Right lobe of liver (tissue), 6 donors: ENCODE measurements at regions not wholly inside any gene's neighbourhood (a gene's known extent, or its start where the extent isn't known, plus 50 kb on each side); places are given as distances from the start of the nearest gene placed in this dataset.
A peak's percentile ranks its signal among the peaks of the same experiment; 100 is the strongest.

Experiments used
- ATAC-seq, 4 donors: fragments of 200-7000 bp; cut with Tn5 transposase; one replicate each; pipeline ENCODE4 v1.9.1; 2020; ENCODE audit warnings: mild to moderate bottlenecking in 4 of 4, moderate library complexity in 4 of 4
- DNase-seq, 3 donors: peaks; one replicate each; pipeline ENCODE4 v3.0.0-alpha.2; 2020
- H3K27ac ChIP-seq, 3 donors: fragments of 200-600 bp; one replicate each; pipeline ENCODE4 v1.8.0; 2022
- H3K27me3 ChIP-seq, 2 donors: fragments of 200-600 bp; one replicate each; pipeline ENCODE4 v1.8.0; 2022
- H3K36me3 ChIP-seq, 4 donors: fragments of 200-600 bp; sonication (generic) in 1 of 4; one replicate each; pipeline versions ENCODE4 v1.5.1 to v1.8.0; 2017 to 2022; ENCODE audit warnings: control low read depth in 1 of 4
- H3K4me1 ChIP-seq, 4 donors: fragments of 200-600 bp; sonication (generic) in 1 of 4; one replicate each; pipeline versions ENCODE4 v1.5.1 to v1.8.0; 2017 to 2022; ENCODE audit warnings: control low read depth in 1 of 4
- H3K4me3 ChIP-seq, 3 donors: fragments of 200-600 bp; one replicate each; pipeline ENCODE4 v1.8.0; 2022
- H3K9me3 ChIP-seq, 4 donors: fragments of 200-600 bp; sonication (generic) in 1 of 4; one replicate each; pipeline versions ENCODE4 v1.5.1 to v1.8.0; 2017 to 2022; ENCODE audit warnings: control low read depth in 1 of 4
- POLR2A ChIP-seq: fragments of 450-650 bp; IDR thresholded peaks from one replicate; pipeline ENCODE4 v1.6.1; 2017; ENCODE audit warnings: antibody characterized with exemption, mild to moderate bottlenecking
- WGBS: methylation state at CpG from one replicate; pipeline ENCODE4 v1.1.6; 2018; ENCODE audit warnings: low coverage, low lambda C conversion rate; ENCODE audit not compliant: insufficient coverage; ENCODE audit errors: missing lambda C conversion rate; 5-methylcytosine and 5-hydroxymethylcytosine counted together
- intact Hi-C, 2 donors: fragments of 100-400 bp; cut with DNase I; formaldehyde crosslinking; loops; one replicate each; pipeline versions ENCODE4 v1.11.2 to v1.14.1; 2022
- TF ChIP-seq, protein P1 (sequence below), 4 donors: fragments of 200-600 bp in 3 of 4; fragments of 450-650 bp in 1 of 4; IDR thresholded peaks; one replicate each; pipeline versions ENCODE4 v1.5.1 to v1.8.0; 2016 to 2022; ENCODE audit warnings: antibody characterized with exemption in 4 of 4, mild to moderate bottlenecking in 2 of 4
- donor health status: DM: no; HTN: yes; CAD: no.
- donor health status: DM: no; HTN: no; CAD: no.
- donor health status: DM: no; HTN: no; CAD: no.
- donor health status: DM: no; HTN: yes; CAD: no.
- donor health status: DM: no; HTN: yes; CAD: no.

DNA sequence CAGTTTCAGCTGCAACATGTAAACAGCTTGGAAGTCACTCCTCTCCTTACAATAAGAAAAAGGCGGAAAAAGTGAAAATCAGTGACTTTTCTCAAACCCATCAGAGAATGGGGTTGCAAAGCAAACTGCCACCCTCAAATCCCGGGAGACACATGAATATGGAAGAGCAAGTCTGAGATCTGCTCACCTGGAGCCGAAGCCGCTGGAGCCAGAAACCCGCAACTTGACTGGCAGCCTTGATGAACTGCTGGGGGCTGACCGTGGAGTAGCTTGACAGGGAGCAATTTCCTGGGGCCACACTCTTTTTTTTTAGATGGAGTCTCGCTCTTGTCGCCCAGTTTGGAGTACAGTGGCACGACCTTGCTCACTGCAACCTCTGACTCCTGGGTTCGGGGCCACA, 208.2 kb downstream of the KIF26A start:
- H3K27ac ChIP-seq: no peak overlapping the region
- no peak for TF ChIP-seq POLR2A
- TF ChIP-seq, protein P1, sequence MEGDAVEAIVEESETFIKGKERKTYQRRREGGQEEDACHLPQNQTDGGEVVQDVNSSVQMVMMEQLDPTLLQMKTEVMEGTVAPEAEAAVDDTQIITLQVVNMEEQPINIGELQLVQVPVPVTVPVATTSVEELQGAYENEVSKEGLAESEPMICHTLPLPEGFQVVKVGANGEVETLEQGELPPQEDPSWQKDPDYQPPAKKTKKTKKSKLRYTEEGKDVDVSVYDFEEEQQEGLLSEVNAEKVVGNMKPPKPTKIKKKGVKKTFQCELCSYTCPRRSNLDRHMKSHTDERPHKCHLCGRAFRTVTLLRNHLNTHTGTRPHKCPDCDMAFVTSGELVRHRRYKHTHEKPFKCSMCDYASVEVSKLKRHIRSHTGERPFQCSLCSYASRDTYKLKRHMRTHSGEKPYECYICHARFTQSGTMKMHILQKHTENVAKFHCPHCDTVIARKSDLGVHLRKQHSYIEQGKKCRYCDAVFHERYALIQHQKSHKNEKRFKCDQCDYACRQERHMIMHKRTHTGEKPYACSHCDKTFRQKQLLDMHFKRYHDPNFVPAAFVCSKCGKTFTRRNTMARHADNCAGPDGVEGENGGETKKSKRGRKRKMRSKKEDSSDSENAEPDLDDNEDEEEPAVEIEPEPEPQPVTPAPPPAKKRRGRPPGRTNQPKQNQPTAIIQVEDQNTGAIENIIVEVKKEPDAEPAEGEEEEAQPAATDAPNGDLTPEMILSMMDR (IDR thresholded peaks at IDR 0.05): no peak
- no peaks in the 10 kb centered on the region for H3K9me3 ChIP-seq
- H3K27me3 ChIP-seq: no peaks in the 10 kb centered on the region
- WGBS: 63% methylated on average over 3 of the region's 10 CpGs
- H3K4me3 ChIP-seq: no peak overlapping the region
- H3K4me1 ChIP-seq: no peaks in the 10 kb centered on the region
- H3K36me3 ChIP-seq: no peaks in the 10 kb centered on the region
- DNase-seq (no peak), ATAC-seq (no peak)
- intact Hi-C loops: no loop called here

GRCh38 chr14:104348741-104349140, 210.4 kb downstream of the KIF26A start:
- H3K9me3 ChIP-seq: no peaks in the 10 kb centered on the region
- no peaks in the 10 kb centered on the region for H3K4me1 ChIP-seq
- 72% methylated on average over 3 of the region's 5 CpGs for WGBS
- ATAC-seq: no peak
- DNase-seq: no peak
- H3K4me3 ChIP-seq: no peak overlapping the region
- TF ChIP-seq, protein P1 (IDR thresholded peaks at IDR 0.05): no peak
- no peak for TF ChIP-seq POLR2A
- H3K36me3 ChIP-seq: no peaks in the 10 kb centered on the region
- H3K27ac ChIP-seq: no peak overlapping the region
- intact Hi-C loops: no loop called here
- no peaks in the 10 kb centered on the region for H3K27me3 ChIP-seq

DNA sequence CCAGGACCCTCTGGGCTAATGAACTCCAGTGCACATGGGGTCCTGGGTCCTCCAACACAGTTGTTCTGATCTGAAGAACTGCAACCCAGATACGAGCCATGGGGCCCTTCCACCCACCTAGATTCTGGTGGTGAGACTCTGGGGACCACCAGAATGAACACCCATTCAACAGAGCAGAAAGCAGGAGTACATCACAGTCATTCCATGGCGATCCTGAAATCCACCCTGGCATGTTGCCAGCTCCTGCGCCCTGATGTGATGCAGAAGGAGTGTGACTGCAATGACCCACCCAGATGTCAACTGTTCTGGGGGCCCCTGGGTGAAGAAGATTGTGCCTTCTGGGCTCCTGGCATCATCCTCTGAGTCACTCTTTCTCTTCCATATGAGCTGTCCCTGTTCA, 211.6 kb downstream of the KIF26A start:
- ATAC-seq: no peak
- H3K4me1 ChIP-seq: no peaks in the 10 kb centered on the region
- no peak overlapping the region for H3K4me3 ChIP-seq
- H3K27ac ChIP-seq: no peak overlapping the region
- TF ChIP-seq, protein P1 (IDR thresholded peaks at IDR 0.05): no peak
- no peak for TF ChIP-seq POLR2A
- DNase-seq: peak in 2 of 3 donors; percentile 11 to 31
- intact Hi-C loops: no loop called here
- no peaks in the 10 kb centered on the region for H3K9me3 ChIP-seq
- no peaks in the 10 kb centered on the region for H3K36me3 ChIP-seq
- 83% methylated on average over 1 of the region's 3 CpGs for WGBS
- H3K27me3 ChIP-seq: no peaks in the 10 kb centered on the region

DNA sequence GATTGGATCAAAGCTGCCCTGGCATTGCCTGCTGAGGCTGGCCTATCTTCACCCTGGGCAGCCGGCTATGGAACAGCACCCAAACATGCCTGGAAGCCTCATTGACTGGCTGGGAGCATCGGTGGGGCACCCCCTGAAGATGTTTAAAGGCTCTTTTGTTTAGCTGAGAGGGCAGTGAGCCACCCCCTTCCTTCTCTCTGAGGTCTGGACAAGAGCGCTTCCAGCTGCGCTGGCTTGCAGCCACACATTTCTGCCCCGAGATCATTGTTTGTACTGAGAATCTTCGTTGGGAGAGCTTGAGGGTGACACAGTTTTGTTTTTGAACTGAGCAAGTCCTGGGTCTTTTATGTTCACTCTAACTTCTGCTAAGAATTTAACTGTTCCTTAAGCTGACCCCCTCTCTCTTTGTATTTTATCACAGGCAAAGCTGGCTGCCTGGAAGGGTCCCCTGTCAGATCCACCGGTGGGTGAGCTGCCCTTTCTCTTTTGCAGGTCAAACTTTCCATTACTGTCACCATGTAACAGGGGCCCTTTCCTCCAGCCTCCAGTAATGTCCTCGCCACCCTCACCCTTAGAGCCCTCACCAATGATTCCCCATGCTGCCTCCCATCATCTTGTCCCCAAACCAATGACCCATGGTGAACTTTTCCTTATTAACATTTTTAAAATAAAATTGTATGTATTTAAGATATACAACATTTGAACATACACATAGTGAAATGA, 212.2 kb downstream of the KIF26A start:
- no peaks in the 10 kb centered on the region for H3K9me3 ChIP-seq
- H3K4me3 ChIP-seq: no peak overlapping the region
- H3K36me3 ChIP-seq: no peaks in the 10 kb centered on the region
- DNase-seq (no peak), ATAC-seq (no peak)
- H3K27me3 ChIP-seq: no peaks in the 10 kb centered on the region
- no peak for TF ChIP-seq POLR2A
- TF ChIP-seq, protein P1 (IDR thresholded peaks at IDR 0.05): no peak
- H3K4me1 ChIP-seq: no peaks in the 10 kb centered on the region
- H3K27ac ChIP-seq: no peak overlapping the region
- intact Hi-C loops: no loop called here
- WGBS: 46% methylated on average over 5 of the region's 8 CpGs
